Neural cell (in vitro differentiated cells): ENCODE measurements at regions not wholly inside any gene's neighbourhood (a gene's known extent, or its start where the extent isn't known, plus 50 kb on each side); places are given as distances from the start of the nearest gene placed in this dataset.

Source experiments
- H2AFZ ChIP-seq: fragments of 200-600, 300-800 bp; sonication (generic), shearing (Covaris generic); 2 replicates; pipeline ENCODE4 v1.6.0; 2014; ENCODE audit warnings: low read depth, mild to moderate bottlenecking, antibody characterized with exemption, low read length, moderate library complexity
- H3F3A ChIP-seq: fragments of 200-600 bp; shearing (Covaris generic); 2 replicates; pipeline ENCODE4 v1.6.1; 2016; ENCODE audit warnings: mild to moderate bottlenecking, moderate library complexity, mixed read lengths, antibody characterized with exemption, low read length; ENCODE audit not compliant: insufficient read depth, poor library complexity, severe bottlenecking
- H3K27ac ChIP-seq: fragments of 200-600, 300-800 bp; sonication (generic), shearing (Covaris generic); 2 replicates; pipeline ENCODE4 v1.5.1; 2014; ENCODE audit warnings: mild to moderate bottlenecking, low read length, moderate library complexity
- H3K27me3 ChIP-seq: fragments of 300-800, 200-600 bp; sonication (generic), shearing (Covaris generic); 2 replicates; pipeline ENCODE4 v1.6.0; 2014; ENCODE audit warnings: mild to moderate bottlenecking, low read depth, low read length, moderate library complexity; ENCODE audit not compliant: insufficient read depth
- H3K36me3 ChIP-seq: fragments of 300-800, 200-600 bp; sonication (generic), shearing (Covaris generic); 2 replicates; pipeline ENCODE4 v1.5.1; 2014; ENCODE audit warnings: mild to moderate bottlenecking, antibody characterized with exemption, low read length, moderate library complexity; ENCODE audit not compliant: insufficient read depth
- H3K4me2 ChIP-seq: fragments of 300-800, 200-600 bp; sonication (generic), shearing (Covaris generic); 2 replicates; pipeline ENCODE4 v1.6.0; 2014; ENCODE audit warnings: mild to moderate bottlenecking, low read length
- H3K4me3 ChIP-seq: fragments of 300-800, 200-600 bp; sonication (generic), shearing (Covaris generic); 2 replicates; pipeline ENCODE4 v1.5.1; 2014; ENCODE audit warnings: mild to moderate bottlenecking, low read length, moderate library complexity
- H3K79me2 ChIP-seq: fragments of 200-600 bp; shearing (Covaris generic); replicated peaks from 2 replicates; pipeline ENCODE4 v1.6.0; 2014; ENCODE audit warnings: mild to moderate bottlenecking, low read length, moderate library complexity; ENCODE audit not compliant: insufficient read depth
- H3K9ac ChIP-seq: fragments of 300-800, 200-600 bp; sonication (generic), shearing (Covaris generic); 2 replicates; pipeline ENCODE4 v1.6.1; 2016; ENCODE audit warnings: mild to moderate bottlenecking, low read length, mixed read lengths
- H3K9me2 ChIP-seq: fragments of 200-600 bp; shearing (Covaris generic); 2 replicates; pipeline ENCODE4 v1.6.1; 2016; ENCODE audit warnings: mild to moderate bottlenecking, low read length, mixed read lengths; ENCODE audit not compliant: insufficient read depth
- H3K9me3 ChIP-seq: fragments of 200-600, 300-800 bp; sonication (generic), shearing (Covaris generic); 2 replicates; pipeline ENCODE4 v1.6.1; 2016; ENCODE audit warnings: mild to moderate bottlenecking, mixed run types, low read length, moderate library complexity, mixed read lengths
- H4K20me1 ChIP-seq: fragments of 200-600 bp; shearing (Covaris generic); 2 replicates; pipeline ENCODE4 v1.6.1; 2016; ENCODE audit warnings: mild to moderate bottlenecking, mixed run types; ENCODE audit not compliant: insufficient read depth
- EP300 ChIP-seq: fragments of 450-650 bp; conservative IDR thresholded peaks from 2 replicates; pipeline ENCODE4 v1.6.1; 2014; ENCODE audit warnings: antibody characterized with exemption, mild to moderate bottlenecking, moderate library complexity; ENCODE audit not compliant: poor library complexity, severe bottlenecking
- EZH2 ChIP-seq: fragments of 200-600, 300-800 bp; shearing (Covaris generic), sonication (generic); IDR thresholded peaks from 2 replicates; pipeline ENCODE4 v1.6.1; 2014; ENCODE audit warnings: antibody characterized with exemption, low read length, borderline replicate concordance, mild to moderate bottlenecking; ENCODE audit not compliant: insufficient read depth, poor library complexity, severe bottlenecking
- MXI1 ChIP-seq: fragments of 450-650 bp; conservative IDR thresholded peaks from 2 replicates; pipeline ENCODE4 v1.6.1; 2014; ENCODE audit warnings: antibody characterized with exemption, mild to moderate bottlenecking; ENCODE audit not compliant: poor library complexity, severe bottlenecking
- POLR2AphosphoS5 ChIP-seq: IDR thresholded peaks from 2 replicates; pipeline ENCODE4 v1.6.1; 2012
- RAD21 ChIP-seq: fragments of 450-650 bp; conservative IDR thresholded peaks from 2 replicates; pipeline ENCODE4 v1.6.1; 2014; ENCODE audit warnings: antibody characterized with exemption, mild to moderate bottlenecking, moderate library complexity
- SMC3 ChIP-seq: fragments of 450-650 bp; conservative IDR thresholded peaks from 2 replicates; pipeline ENCODE4 v1.6.1; 2014; ENCODE audit warnings: antibody characterized with exemption, mild to moderate bottlenecking, moderate library complexity; ENCODE audit not compliant: poor library complexity
- TAF1 ChIP-seq: IDR thresholded peaks from 2 replicates; pipeline ENCODE4 v1.6.1; 2012; ENCODE audit warnings: low read depth
- TF ChIP-seq, protein P1 (sequence below): fragments of 450-650 bp; IDR thresholded peaks from 2 replicates; pipeline ENCODE4 v1.5.1; 2014; ENCODE audit warnings: antibody characterized with exemption, mild to moderate bottlenecking, moderate library complexity; ENCODE audit not compliant: poor library complexity, severe bottlenecking
- TF ChIP-seq, protein P2 (sequence below): IDR thresholded peaks from 2 replicates; pipeline ENCODE4 v1.6.1; 2012; ENCODE audit warnings: borderline replicate concordance

DNA sequence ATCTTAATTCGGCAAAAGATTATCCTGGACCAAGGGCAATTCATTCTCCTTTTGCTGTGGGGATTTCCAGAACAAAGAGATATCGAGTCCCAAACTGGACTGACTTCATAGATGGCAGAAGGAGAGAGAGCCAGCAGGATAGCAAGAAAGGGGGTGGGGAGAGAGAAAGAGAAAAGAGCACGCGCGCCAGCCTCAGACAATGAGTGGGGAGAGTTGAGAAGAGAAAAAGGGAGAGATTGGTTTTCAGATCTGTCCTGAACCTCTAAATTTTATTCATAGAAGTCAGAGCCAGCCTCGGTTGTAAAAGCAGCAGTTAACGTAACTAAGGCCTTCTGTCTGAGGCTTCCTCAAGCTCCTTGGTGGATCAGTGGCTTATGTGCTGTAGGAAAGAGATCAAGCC is 55.3 kb upstream of the ALDH1B1 start:
- Histone ChIP-seq H3K4me3 (no peak overlapping the region), H3K9me2 (no peaks in the 10 kb centered on the region), H3K9ac (no peak overlapping the region), H3K27ac (no peak overlapping the region), H4K20me1 (no peaks in the 10 kb centered on the region), H3K36me3 (no peaks in the 10 kb centered on the region), H3K4me2 (no peak overlapping the region), H3F3A (no peaks in the 10 kb centered on the region), H3K79me2 (no peaks in the 10 kb centered on the region), H2AFZ (no peak overlapping the region), H3K9me3 (no peaks in the 10 kb centered on the region), H3K27me3 (no peaks in the 10 kb centered on the region)
- TF ChIP-seq, protein P1, sequence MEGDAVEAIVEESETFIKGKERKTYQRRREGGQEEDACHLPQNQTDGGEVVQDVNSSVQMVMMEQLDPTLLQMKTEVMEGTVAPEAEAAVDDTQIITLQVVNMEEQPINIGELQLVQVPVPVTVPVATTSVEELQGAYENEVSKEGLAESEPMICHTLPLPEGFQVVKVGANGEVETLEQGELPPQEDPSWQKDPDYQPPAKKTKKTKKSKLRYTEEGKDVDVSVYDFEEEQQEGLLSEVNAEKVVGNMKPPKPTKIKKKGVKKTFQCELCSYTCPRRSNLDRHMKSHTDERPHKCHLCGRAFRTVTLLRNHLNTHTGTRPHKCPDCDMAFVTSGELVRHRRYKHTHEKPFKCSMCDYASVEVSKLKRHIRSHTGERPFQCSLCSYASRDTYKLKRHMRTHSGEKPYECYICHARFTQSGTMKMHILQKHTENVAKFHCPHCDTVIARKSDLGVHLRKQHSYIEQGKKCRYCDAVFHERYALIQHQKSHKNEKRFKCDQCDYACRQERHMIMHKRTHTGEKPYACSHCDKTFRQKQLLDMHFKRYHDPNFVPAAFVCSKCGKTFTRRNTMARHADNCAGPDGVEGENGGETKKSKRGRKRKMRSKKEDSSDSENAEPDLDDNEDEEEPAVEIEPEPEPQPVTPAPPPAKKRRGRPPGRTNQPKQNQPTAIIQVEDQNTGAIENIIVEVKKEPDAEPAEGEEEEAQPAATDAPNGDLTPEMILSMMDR = no peak
- TF ChIP-seq, protein P2, sequence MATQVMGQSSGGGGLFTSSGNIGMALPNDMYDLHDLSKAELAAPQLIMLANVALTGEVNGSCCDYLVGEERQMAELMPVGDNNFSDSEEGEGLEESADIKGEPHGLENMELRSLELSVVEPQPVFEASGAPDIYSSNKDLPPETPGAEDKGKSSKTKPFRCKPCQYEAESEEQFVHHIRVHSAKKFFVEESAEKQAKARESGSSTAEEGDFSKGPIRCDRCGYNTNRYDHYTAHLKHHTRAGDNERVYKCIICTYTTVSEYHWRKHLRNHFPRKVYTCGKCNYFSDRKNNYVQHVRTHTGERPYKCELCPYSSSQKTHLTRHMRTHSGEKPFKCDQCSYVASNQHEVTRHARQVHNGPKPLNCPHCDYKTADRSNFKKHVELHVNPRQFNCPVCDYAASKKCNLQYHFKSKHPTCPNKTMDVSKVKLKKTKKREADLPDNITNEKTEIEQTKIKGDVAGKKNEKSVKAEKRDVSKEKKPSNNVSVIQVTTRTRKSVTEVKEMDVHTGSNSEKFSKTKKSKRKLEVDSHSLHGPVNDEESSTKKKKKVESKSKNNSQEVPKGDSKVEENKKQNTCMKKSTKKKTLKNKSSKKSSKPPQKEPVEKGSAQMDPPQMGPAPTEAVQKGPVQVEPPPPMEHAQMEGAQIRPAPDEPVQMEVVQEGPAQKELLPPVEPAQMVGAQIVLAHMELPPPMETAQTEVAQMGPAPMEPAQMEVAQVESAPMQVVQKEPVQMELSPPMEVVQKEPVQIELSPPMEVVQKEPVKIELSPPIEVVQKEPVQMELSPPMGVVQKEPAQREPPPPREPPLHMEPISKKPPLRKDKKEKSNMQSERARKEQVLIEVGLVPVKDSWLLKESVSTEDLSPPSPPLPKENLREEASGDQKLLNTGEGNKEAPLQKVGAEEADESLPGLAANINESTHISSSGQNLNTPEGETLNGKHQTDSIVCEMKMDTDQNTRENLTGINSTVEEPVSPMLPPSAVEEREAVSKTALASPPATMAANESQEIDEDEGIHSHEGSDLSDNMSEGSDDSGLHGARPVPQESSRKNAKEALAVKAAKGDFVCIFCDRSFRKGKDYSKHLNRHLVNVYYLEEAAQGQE = no peak
- no peak for TF ChIP-seq RAD21
- no peak for TF ChIP-seq POLR2AphosphoS5
- TF ChIP-seq EZH2 = no peak
- no peak for TF ChIP-seq TAF1
- no peak for TF ChIP-seq EP300
- TF ChIP-seq SMC3 = no peak
- no peak for TF ChIP-seq MXI1

DNA sequence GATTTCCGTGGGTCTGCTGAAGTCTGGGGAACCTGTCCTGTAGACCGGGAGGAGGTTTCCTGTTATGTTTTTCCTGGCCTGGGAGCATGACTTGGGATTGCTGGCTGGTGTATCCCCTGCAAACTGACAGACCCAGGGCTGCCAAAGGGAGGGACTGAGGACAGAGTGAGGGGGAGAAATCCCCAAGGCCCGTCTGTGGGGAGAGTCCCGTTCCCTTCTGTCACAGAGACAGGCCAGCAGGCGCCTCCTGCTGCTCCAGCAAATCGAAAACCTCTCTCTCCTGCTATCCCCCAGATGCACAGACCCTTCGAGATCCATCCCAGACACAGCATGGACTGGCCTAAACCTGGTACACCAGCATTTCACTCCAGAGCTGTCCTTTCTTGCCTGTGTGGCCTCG is 56.2 kb upstream of the ALDH1B1 start:
- H3K9me2 ChIP-seq = no peaks in the 10 kb centered on the region
- H3K4me2 ChIP-seq = no peak overlapping the region
- H2AFZ ChIP-seq = no peak overlapping the region
- H4K20me1 ChIP-seq = no peaks in the 10 kb centered on the region
- H3K79me2 ChIP-seq = no peaks in the 10 kb centered on the region
- H3K27ac ChIP-seq = no peak overlapping the region
- TF ChIP-seq EZH2 = no peak
- TF ChIP-seq SMC3 = no peak
- TF ChIP-seq, protein P1 = no peak
- TF ChIP-seq, protein P2 = no peak
- TF ChIP-seq POLR2AphosphoS5 = no peak
- TF ChIP-seq RAD21 = no peak
- TF ChIP-seq TAF1 = no peak
- no peak for TF ChIP-seq MXI1
- TF ChIP-seq EP300 = no peak
- H3K36me3 ChIP-seq = no peaks in the 10 kb centered on the region
- H3F3A ChIP-seq = no peaks in the 10 kb centered on the region
- no peak overlapping the region for H3K9ac ChIP-seq
- no peak overlapping the region for H3K4me3 ChIP-seq
- no peaks in the 10 kb centered on the region for H3K27me3 ChIP-seq
- H3K9me3 ChIP-seq = no peaks in the 10 kb centered on the region
